H1 (cell line): ENCODE measurements at regions not wholly inside any gene's neighbourhood (a gene's known extent, or its start where the extent isn't known, plus 50 kb on each side); places are given as distances from the start of the nearest gene placed in this dataset.

Source experiments
- CTCF ChIA-PET: fragments of 300-600 bp; sonication (Branson Sonifier 250); formaldehyde crosslinking; loops from one replicate; lab custom pipeline; 2021; ENCODE audit not compliant: partially characterized antibody; lab: Charles Lee
- POLR2A ChIA-PET: fragments of 300-600 bp; sonication (Branson Sonifier 250); formaldehyde crosslinking; loops from one replicate; lab custom pipeline; 2021; ENCODE audit warnings: inconsistent platforms; ENCODE audit not compliant: partially characterized antibody; lab: Charles Lee
- DNase-seq, 2 experiments: peaks; one replicate each; pipeline versions ENCODE4 v3.0.0 to v3.0.0-alpha.2; 2010 to 2022; ENCODE audit warnings: low spot score in 2 of 2, low read depth in 1 of 2, mixed read lengths in 1 of 2
- FAIRE-seq: peaks from 2 replicates; lab custom pipeline; 2011; peaks lifted over from hg19 to GRCh38; lab: Jason Lieb, UNC
- H2AFZ ChIP-seq: 2 replicates; pipeline ENCODE4 v1.8.1; 2012; ENCODE audit warnings: low read length, inconsistent platforms
- H2AK5ac ChIP-seq: 2 replicates; pipeline ENCODE4 v1.6.1; 2013; ENCODE audit warnings: low read depth, low read length
- H2BK120ac ChIP-seq: replicated peaks from 2 replicates; pipeline ENCODE3; 2013; ENCODE audit warnings: low read depth, low read length, inconsistent platforms
- H2BK12ac ChIP-seq: 2 replicates; pipeline ENCODE4 v1.6.1; 2013; ENCODE audit warnings: low read depth, low read length
- H2BK15ac ChIP-seq: 2 replicates; pipeline ENCODE4 v1.6.1; 2013; ENCODE audit warnings: low read length
- H2BK20ac ChIP-seq: 2 replicates; pipeline ENCODE4 v1.6.1; 2013; ENCODE audit warnings: low read length
- H2BK5ac ChIP-seq: 2 replicates; pipeline ENCODE4 v1.6.1; 2013; ENCODE audit warnings: low read depth, low read length
- H3K14ac ChIP-seq: 2 replicates; pipeline ENCODE4 v1.6.1; 2013; ENCODE audit warnings: inconsistent platforms; ENCODE audit not compliant: insufficient read length
- H3K18ac ChIP-seq: 2 replicates; pipeline ENCODE4 v1.6.1; 2013; ENCODE audit warnings: low read length; ENCODE audit errors: extremely low read depth
- H3K23ac ChIP-seq: 2 replicates; pipeline ENCODE4 v1.6.1; 2013; ENCODE audit warnings: inconsistent platforms; ENCODE audit not compliant: insufficient read length
- H3K23me2 ChIP-seq: 2 replicates; pipeline ENCODE4 v1.6.1; 2013; ENCODE audit warnings: low read depth, low read length
- H3K27ac ChIP-seq: 2 replicates; pipeline ENCODE4 v1.6.1; 2011; ENCODE audit warnings: low read depth, low read length, inconsistent platforms
- H3K27me3 ChIP-seq, 4 experiments: replicated peaks in 1 of 4; 1 replicate in 1 of 4; 2 replicates in 3 of 4; pipeline versions ENCODE4 v1.6.1 to v1.8.1; 2011 to 2013; ENCODE audit warnings: low read length in 3 of 4, mild to moderate bottlenecking in 3 of 4, inconsistent platforms in 2 of 4, mixed read lengths in 2 of 4, moderate library complexity in 1 of 4; ENCODE audit not compliant: control insufficient read depth in 3 of 4, insufficient read depth in 3 of 4; ENCODE audit errors: extremely low read depth in 1 of 4
- H3K36me3 ChIP-seq, 4 experiments: 2 replicates each; pipeline versions ENCODE4 v1.6.1 to v1.8.1; 2011 to 2013; ENCODE audit warnings: mild to moderate bottlenecking in 4 of 4, low read length in 3 of 4, moderate library complexity in 2 of 4, control low read depth in 1 of 4, inconsistent platforms in 1 of 4; ENCODE audit not compliant: insufficient read depth in 4 of 4, control insufficient read depth in 2 of 4
- H3K4ac ChIP-seq: replicated peaks from 2 replicates; pipeline ENCODE3; 2013; ENCODE audit warnings: low read length, low read depth, mixed read lengths, inconsistent platforms; ENCODE audit not compliant: insufficient read length
- H3K4me1 ChIP-seq, 4 experiments: replicated peaks in 1 of 4; 1 replicate in 1 of 4; 2 replicates in 3 of 4; pipeline versions ENCODE4 v1.6.1 to v1.8.1; 2011 to 2013; ENCODE audit warnings: low read length in 3 of 4, inconsistent platforms in 2 of 4, mixed read lengths in 1 of 4; ENCODE audit not compliant: insufficient read depth in 4 of 4, control insufficient read depth in 3 of 4
- H3K4me2 ChIP-seq, 2 experiments: 2 replicates each; pipeline versions ENCODE4 v1.6.1 to v1.8.1; 2011 to 2013; ENCODE audit warnings: low read depth in 2 of 2, low read length in 2 of 2, control low read depth in 1 of 2, inconsistent platforms in 1 of 2, mild to moderate bottlenecking in 1 of 2; ENCODE audit not compliant: insufficient read depth in 1 of 2
- H3K4me3 ChIP-seq, 4 experiments: fragments of 200-600, 300-600 bp in 1 of 4; sonication (generic), shearing (Covaris generic), sonication (Bioruptor Twin) in 1 of 4; 2 replicates each; pipeline versions ENCODE4 v1.5.1 to v1.8.1; 2011 to 2016; ENCODE audit warnings: low read length in 4 of 4, low read depth in 3 of 4, control low read depth in 2 of 4, inconsistent platforms in 2 of 4, mild to moderate bottlenecking in 2 of 4, mixed read lengths in 1 of 4, moderate library complexity in 1 of 4; ENCODE audit not compliant: insufficient read depth in 2 of 4; ENCODE audit errors: extremely low read depth in 1 of 4
- H3K56ac ChIP-seq: replicated peaks from 2 replicates; pipeline ENCODE3; 2013; ENCODE audit warnings: low read depth, mild to moderate bottlenecking, mixed read lengths, low read length, inconsistent platforms; ENCODE audit not compliant: insufficient read length
- H3K79me1 ChIP-seq: 2 replicates; pipeline ENCODE4 v1.6.1; 2013; ENCODE audit warnings: low read depth, low read length, control low read depth
- H3K79me2 ChIP-seq, 2 experiments: 2 replicates each; pipeline versions ENCODE4 v1.6.1 to v1.8.1; 2012 to 2013; ENCODE audit warnings: low read length in 2 of 2, mild to moderate bottlenecking in 2 of 2, inconsistent platforms in 1 of 2; ENCODE audit not compliant: insufficient read depth in 2 of 2, control insufficient read depth in 1 of 2
- H3K9ac ChIP-seq, 4 experiments: replicated peaks in 1 of 4; 1 replicate in 1 of 4; 2 replicates in 3 of 4; pipeline versions ENCODE4 v1.6.1 to v1.8.1; 2011 to 2013; ENCODE audit warnings: low read depth in 3 of 4, low read length in 3 of 4, control low read depth in 2 of 4, mild to moderate bottlenecking in 2 of 4, moderate library complexity in 2 of 4, inconsistent platforms in 1 of 4; ENCODE audit errors: extremely low read depth in 1 of 4
- H3K9me3 ChIP-seq, 2 experiments: 2 replicates each; pipeline versions ENCODE4 v1.6.1 to v1.8.1; 2012 to 2013; ENCODE audit warnings: mild to moderate bottlenecking in 2 of 2, moderate library complexity in 2 of 2, control low read depth in 1 of 2, inconsistent platforms in 1 of 2, low read depth in 1 of 2, low read length in 1 of 2, mixed read lengths in 1 of 2; ENCODE audit not compliant: insufficient read depth in 2 of 2
- H4K20me1 ChIP-seq, 2 experiments: replicated peaks in 1 of 2; 2 replicates each; pipeline versions ENCODE3 to v1.8.1; 2011 to 2013; ENCODE audit warnings: inconsistent platforms in 2 of 2, low read length in 2 of 2, mild to moderate bottlenecking in 1 of 2; ENCODE audit not compliant: insufficient read depth in 2 of 2, control insufficient read depth in 1 of 2
- H4K5ac ChIP-seq: 2 replicates; pipeline ENCODE4 v1.6.1; 2013; ENCODE audit warnings: low read length, low read depth, mixed read lengths, inconsistent platforms; ENCODE audit not compliant: insufficient read length
- H4K8ac ChIP-seq: 2 replicates; pipeline ENCODE4 v1.8.0; 2013; ENCODE audit warnings: mild to moderate bottlenecking, moderate library complexity, low read length, inconsistent platforms; ENCODE audit not compliant: insufficient read depth; ENCODE audit errors: extremely low read depth
- H4K91ac ChIP-seq: replicated peaks from 2 replicates; pipeline ENCODE3; 2013; ENCODE audit warnings: low read length, mixed read lengths, inconsistent platforms; ENCODE audit not compliant: insufficient read length
- BACH1 ChIP-seq: IDR thresholded peaks from 2 replicates; pipeline ENCODE4 v1.6.1; 2012; ENCODE audit warnings: low read length, improper control_type of control experiment
- CEBPB ChIP-seq: IDR thresholded peaks from 2 replicates; pipeline ENCODE4 v1.6.1; 2012; ENCODE audit warnings: low read depth, low read length
- CTCF ChIP-seq, 3 experiments: IDR thresholded peaks; 1 replicate in 2 of 3; 2 replicates in 1 of 3; pipeline versions ENCODE4 v1.5.1 to v1.6.1; 2011; ENCODE audit warnings: low read length in 3 of 3, mild to moderate bottlenecking in 3 of 3, inconsistent platforms in 2 of 3, low read depth in 1 of 3, moderate library complexity in 1 of 3; ENCODE audit not compliant: insufficient read depth in 1 of 3; ENCODE audit errors: control extremely low read depth in 1 of 3
- EZH2 ChIP-seq: fragments of 200-600 bp; sonication (generic); IDR thresholded peaks from 2 replicates; pipeline ENCODE4 v1.7.1; 2012; ENCODE audit warnings: low read depth, mild to moderate bottlenecking, moderate library complexity, low read length, inconsistent platforms; ENCODE audit not compliant: severe bottlenecking
- FOSL1 ChIP-seq: IDR thresholded peaks from 2 replicates; pipeline ENCODE4 v1.6.1; 2011; ENCODE audit warnings: mild to moderate bottlenecking, low read depth, low read length, moderate library complexity; ENCODE audit not compliant: insufficient read depth
- HDAC6 ChIP-seq: IDR thresholded peaks from one replicate; pipeline ENCODE4 v1.7.1; 2012; ENCODE audit warnings: low read depth, mild to moderate bottlenecking, inconsistent platforms, low read length, moderate library complexity
- MAFK ChIP-seq: IDR thresholded peaks from 2 replicates; pipeline ENCODE4 v1.6.1; 2012; ENCODE audit warnings: low read depth, mild to moderate bottlenecking, improper control_type of control experiment, low read length
- PHF8 ChIP-seq: fragments of 200-600 bp; sonication (generic); conservative IDR thresholded peaks from 2 replicates; pipeline ENCODE4 v1.7.1; 2012; ENCODE audit warnings: low read depth, mild to moderate bottlenecking, inconsistent platforms, low read length, moderate library complexity
- SIX5 ChIP-seq: IDR thresholded peaks from 2 replicates; pipeline ENCODE4 v1.6.1; 2011; ENCODE audit warnings: mild to moderate bottlenecking, low read depth, low read length
- SP1 ChIP-seq: IDR thresholded peaks from 2 replicates; pipeline ENCODE4 v1.6.1; 2011; ENCODE audit warnings: low read depth, low read length
- SUZ12 ChIP-seq: fragments of 200-600 bp; sonication (generic); IDR thresholded peaks from 2 replicates; pipeline ENCODE4 v1.6.1; 2012; ENCODE audit warnings: mild to moderate bottlenecking, inconsistent platforms, low read length, moderate library complexity, mixed read lengths
- TBP ChIP-seq: IDR thresholded peaks from 2 replicates; pipeline ENCODE4 v1.6.1; 2011; ENCODE audit warnings: low read depth, low read length, improper control_type of control experiment
- TEAD4 ChIP-seq: IDR thresholded peaks from 2 replicates; pipeline ENCODE4 v1.6.1; 2012; ENCODE audit warnings: low read depth, low read length, inconsistent platforms, mixed read lengths
- YY1 ChIP-seq: IDR thresholded peaks from 2 replicates; pipeline ENCODE4 v1.6.1; 2011; ENCODE audit warnings: low read depth, mild to moderate bottlenecking, low read length
- WGBS, 2 experiments: shearing (Covaris generic) in 1 of 2; methylation state at CpG; one replicate each; pipeline versions ENCODE4 v1.1.6 to v1.1.7; 2013 to 2015; ENCODE audit warnings: low lambda C conversion rate in 2 of 2, mixed read lengths in 2 of 2, inconsistent platforms in 1 of 2, low coverage in 1 of 2, missing lambda C conversion rate in 1 of 2; ENCODE audit not compliant: insufficient replicate concordance in 2 of 2, insufficient coverage in 1 of 2, insufficient read length in 1 of 2; ENCODE audit errors: extremely low coverage in 1 of 2, missing lambda C conversion rate in 1 of 2; 5-methylcytosine and 5-hydroxymethylcytosine counted together

- Histone ChIP-seq H3K9me3 (no peaks in the 10 kb centered on the region), H3K27me3 (peaks cover 0 to 1% (median 0%) of the 10 kb centered on the region in 4 experiments; a peak in 1 of 7 replicates), H4K8ac (no peak overlapping the region), H3K18ac (no peak overlapping the region), H3K4me3 (no peak overlapping the region), H3K4me2 (no peak overlapping the region), H3K4me1 (no peaks in the 10 kb centered on the region), H2BK120ac (no peak overlapping the region), H4K91ac (no peak overlapping the region), H2BK12ac (no peak overlapping the region), H3K9ac (no peak overlapping the region), H3K27ac (no peak overlapping the region), H4K20me1 (no peaks in the 10 kb centered on the region), H3K56ac (no peak overlapping the region), H3K36me3 (no peaks in the 10 kb centered on the region), H3K14ac (no peak overlapping the region), H3K4ac (no peak overlapping the region), H3K79me1 (no peaks in the 10 kb centered on the region), H2AFZ (peak overlapping the region; percentile 25; the same call in 1 of the 2 replicates), H2BK20ac (no peak overlapping the region), H3K23ac (no peak overlapping the region), H3K23me2 (no peaks in the 10 kb centered on the region), H3K79me2 (no peaks in the 10 kb centered on the region), H2AK5ac (no peak overlapping the region), H2BK15ac (no peak overlapping the region), H4K5ac (no peak overlapping the region), H2BK5ac (no peak overlapping the region)
- no peak for FAIRE-seq
- 90% methylated on average over 3 of the region's 3 CpGs; no CpG with 5 or more reads in 1 of the 2 experiments for WGBS, 2 experiments
- ChIA-PET CTCF (no interaction called here), POLR2A (no interaction called here)
- DNase-seq = no peak
- TF ChIP-seq SIX5 = no peak
- TF ChIP-seq SP1 = no peak
- no peak for TF ChIP-seq YY1
- no peak for TF ChIP-seq CEBPB
- no peak for TF ChIP-seq TEAD4
- no peak for TF ChIP-seq CTCF (IDR thresholded peaks at IDR 0.05; ENCODE audit: control extremely low read depth in 1 of 3, insufficient read depth in 1 of 3, low read depth in 1 of 3, low read length in 3 of 3)
- TF ChIP-seq HDAC6 = no peak
- TF ChIP-seq BACH1 = no peak
- TF ChIP-seq MAFK = no peak
- no peak for TF ChIP-seq TBP
- no peak for TF ChIP-seq FOSL1
- no peak for TF ChIP-seq SUZ12
- TF ChIP-seq EZH2 = no peak
- TF ChIP-seq PHF8 = no peak
These were observed 457.6 kb upstream of the ZNF337 start for GRCh38 chr20:26154224-26154623.
